ENCODE measurements at regions not wholly inside any gene's neighbourhood (a gene's known extent, or its start where the extent isn't known, plus 50 kb on each side); places are given as distances from the start of the nearest gene placed in this dataset.

GRCh38 chr1:172980456-172980855 lies 70.3 kb downstream of the TNFSF18 start:
- H3K27me3 ChIP-seq: no peaks in the 10 kb centered on the region
- TF ChIP-seq CTCF (IDR thresholded peaks at IDR 0.05): no peak
- TF ChIP-seq POLR2A (IDR thresholded peaks at IDR 0.05): no peak
- TF ChIP-seq EP300 (IDR thresholded peaks at IDR 0.05): no peak
- TF ChIP-seq POLR2AphosphoS5 (IDR thresholded peaks at IDR 0.05): no peak
- intact Hi-C loops (cut with DNase I; ENCODE audit: low total_unique reads): no loop called here
- no peaks in the 10 kb centered on the region for H3K36me3 ChIP-seq
- H3K4me3 ChIP-seq: no peak overlapping the region
- 66 to 81% (median 74%) methylated on average over 2 of the region's 2 CpGs for WGBS, 5 donors
- no peak overlapping the region for H3K27ac ChIP-seq
- H3K4me1 ChIP-seq: peaks cover 0 to 3% (median 0%) of the 10 kb centered on the region in 4 donors
- no peaks in the 10 kb centered on the region for H3K9me3 ChIP-seq
- DNase-seq: no peak

DNA sequence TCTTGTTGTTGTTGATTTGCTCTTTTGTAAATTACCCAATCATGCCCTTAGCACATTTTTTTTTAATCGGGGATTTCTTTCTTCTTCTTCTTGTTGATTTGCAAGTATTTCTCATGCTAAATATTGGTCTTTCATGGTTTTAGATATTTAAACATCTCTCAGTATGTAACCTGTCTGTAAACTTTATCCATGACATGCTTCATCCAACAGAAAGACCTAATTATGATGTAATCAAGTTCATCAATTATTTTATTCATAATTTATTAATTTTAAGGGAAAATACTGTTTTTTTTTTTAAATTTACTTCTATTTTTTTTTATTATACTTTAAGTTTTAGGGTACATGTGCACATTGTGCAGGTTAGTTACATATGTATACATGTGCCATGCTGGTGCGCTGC lies 69.8 kb downstream of the TNFSF18 start:
- no peak overlapping the region for H3K4me3 ChIP-seq
- no peaks in the 10 kb centered on the region for H3K9me3 ChIP-seq
- intact Hi-C loops (cut with DNase I; ENCODE audit: low total_unique reads): no loop called here
- H3K4me1 ChIP-seq: no peaks in the 10 kb centered on the region
- TF ChIP-seq POLR2A (IDR thresholded peaks at IDR 0.05) (no peak), POLR2AphosphoS5 (IDR thresholded peaks at IDR 0.05) (no peak), CTCF (IDR thresholded peaks at IDR 0.05) (no peak), EP300 (IDR thresholded peaks at IDR 0.05) (no peak)
- no peak overlapping the region for H3K27ac ChIP-seq
- no peak for DNase-seq
- no peaks in the 10 kb centered on the region for H3K36me3 ChIP-seq
- WGBS, 5 donors: 93 to 100% (median 95%) methylated on average over 1 to 2 of the region's 2 CpGs
- no peaks in the 10 kb centered on the region for H3K27me3 ChIP-seq

Data from stomach (tissue), 8 donors.